HCT116 (cell line): ENCODE measurements at regions not wholly inside any gene's neighbourhood (a gene's known extent, or its start where the extent isn't known, plus 50 kb on each side); places are given as distances from the start of the nearest gene placed in this dataset.

Source experiments
- SIN3A ChIP-seq: IDR thresholded peaks from 2 replicates; pipeline ENCODE4 v1.6.1; 2012; ENCODE audit warnings: low read depth
- TF ChIP-seq, protein P1 (sequence below), 3 experiments: fragments of 200-600 bp in 1 of 3; sonication (generic) in 1 of 3; IDR thresholded peaks in 2 of 3; conservative IDR thresholded peaks in 1 of 3; 2 replicates each; pipeline ENCODE4 v1.5.1; 2012 to 2017; ENCODE audit warnings: low read depth in 2 of 3, low read length in 2 of 3, antibody characterized with exemption in 1 of 3, borderline replicate concordance in 1 of 3, control low read depth in 1 of 3, mild to moderate bottlenecking in 1 of 3, mixed read lengths in 1 of 3, mixed run types in 1 of 3, moderate library complexity in 1 of 3; ENCODE audit not compliant: insufficient read depth in 1 of 3

DNA sequence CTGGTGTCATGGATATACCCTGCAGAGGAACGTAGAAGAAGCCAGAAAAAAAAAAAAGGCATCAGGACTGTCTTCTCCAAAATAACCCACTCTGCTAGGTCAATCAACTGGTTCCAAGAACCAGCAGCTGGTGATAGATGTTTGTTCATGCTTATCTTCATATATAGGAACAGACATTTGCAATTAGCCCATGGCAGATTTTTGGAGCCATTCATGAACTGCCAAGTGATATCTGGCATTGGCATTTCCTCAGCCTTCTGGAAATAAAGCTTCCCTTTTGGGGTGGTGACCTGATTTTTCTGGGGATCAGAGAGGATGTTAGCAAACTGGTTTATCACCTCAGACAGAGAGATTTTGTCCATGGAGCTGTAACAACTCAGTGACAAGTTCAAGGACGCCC is 234.9 kb downstream of the OSR1 start:
- no peak for TF ChIP-seq SIN3A
- TF ChIP-seq, protein P1, sequence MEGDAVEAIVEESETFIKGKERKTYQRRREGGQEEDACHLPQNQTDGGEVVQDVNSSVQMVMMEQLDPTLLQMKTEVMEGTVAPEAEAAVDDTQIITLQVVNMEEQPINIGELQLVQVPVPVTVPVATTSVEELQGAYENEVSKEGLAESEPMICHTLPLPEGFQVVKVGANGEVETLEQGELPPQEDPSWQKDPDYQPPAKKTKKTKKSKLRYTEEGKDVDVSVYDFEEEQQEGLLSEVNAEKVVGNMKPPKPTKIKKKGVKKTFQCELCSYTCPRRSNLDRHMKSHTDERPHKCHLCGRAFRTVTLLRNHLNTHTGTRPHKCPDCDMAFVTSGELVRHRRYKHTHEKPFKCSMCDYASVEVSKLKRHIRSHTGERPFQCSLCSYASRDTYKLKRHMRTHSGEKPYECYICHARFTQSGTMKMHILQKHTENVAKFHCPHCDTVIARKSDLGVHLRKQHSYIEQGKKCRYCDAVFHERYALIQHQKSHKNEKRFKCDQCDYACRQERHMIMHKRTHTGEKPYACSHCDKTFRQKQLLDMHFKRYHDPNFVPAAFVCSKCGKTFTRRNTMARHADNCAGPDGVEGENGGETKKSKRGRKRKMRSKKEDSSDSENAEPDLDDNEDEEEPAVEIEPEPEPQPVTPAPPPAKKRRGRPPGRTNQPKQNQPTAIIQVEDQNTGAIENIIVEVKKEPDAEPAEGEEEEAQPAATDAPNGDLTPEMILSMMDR (IDR thresholded peaks at IDR 0.05 in 2 of 3, conservative IDR thresholded peaks at IDR 0.05 in 1 of 3; ENCODE audit: borderline replicate concordance in 1 of 3, insufficient read depth in 1 of 3, low read depth in 2 of 3, low read length in 2 of 3): no peak
